ENCODE measurements at regions not wholly inside any gene's neighbourhood (a gene's known extent, or its start where the extent isn't known, plus 50 kb on each side); places are given as distances from the start of the nearest gene placed in this dataset.

DNA sequence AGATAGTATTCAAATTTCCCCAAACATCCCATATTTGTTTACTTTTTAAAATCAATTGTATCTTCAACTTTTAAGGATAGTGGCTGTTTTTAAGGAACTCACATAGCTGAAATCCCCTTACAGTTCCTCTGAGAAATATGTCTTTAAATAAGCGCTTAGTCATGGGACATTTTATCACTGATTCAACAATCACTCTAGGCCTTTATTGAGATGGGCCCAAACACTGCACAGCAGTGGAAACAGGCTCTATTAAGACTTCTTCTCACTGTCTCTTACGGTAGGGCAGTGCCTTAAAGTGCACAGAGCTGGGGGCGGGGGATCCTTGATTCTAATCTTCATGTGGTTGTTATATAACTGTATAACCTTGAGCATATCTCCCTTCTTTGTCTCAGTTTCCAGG, 59.8 kb upstream of the RREB1 start:
- Mint-ChIP-seq H3K9me3 (no peaks in the 10 kb centered on the region), H3K27me3 (ENCODE audit: low read depth) (peaks cover 9% of the 10 kb centered on the region), H3K4me3 (no peak overlapping the region), H3K4me1 (ENCODE audit: low read depth) (peaks cover 11% of the 10 kb centered on the region), H3K27ac (no peak overlapping the region), H3K36me3 (ENCODE audit: low read depth) (no peaks in the 10 kb centered on the region)
- CTCF ChIA-PET: no interaction called here
- intact Hi-C loops (cut with micrococcal nuclease): no loop called here
- no peak for DNase-seq

- CTCF ChIA-PET: no interaction called here
- intact Hi-C loops (cut with micrococcal nuclease): no loop called here
- Mint-ChIP-seq H3K9me3 (no peaks in the 10 kb centered on the region), H3K36me3 (ENCODE audit: low read depth) (no peaks in the 10 kb centered on the region), H3K4me1 (ENCODE audit: low read depth) (peaks cover 12% of the 10 kb centered on the region), H3K27me3 (ENCODE audit: low read depth) (peaks cover 11% of the 10 kb centered on the region), H3K27ac (no peak overlapping the region), H3K4me3 (no peak overlapping the region)
- DNase-seq: no peak
Observed at GRCh38 chr6:7048894-7049293, 58.9 kb upstream of the RREB1 start.

DNA sequence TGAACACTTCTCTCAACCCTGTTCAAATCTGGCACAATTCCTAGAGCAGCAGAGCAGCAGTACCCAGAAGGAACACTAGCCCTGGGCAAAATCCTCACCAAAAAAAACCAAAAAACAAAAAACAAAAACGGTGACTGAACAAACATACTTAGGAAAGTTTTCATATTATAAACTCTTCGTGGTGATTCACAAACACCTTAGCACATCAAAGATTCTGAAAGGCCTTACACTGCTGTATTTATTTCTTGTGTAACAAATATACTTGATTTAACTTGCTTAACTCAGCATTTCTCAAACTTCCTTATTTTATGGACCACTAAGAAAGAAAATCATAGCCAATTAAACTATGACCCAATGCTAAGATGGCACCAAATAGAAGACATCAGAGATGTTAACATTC, 57.8 kb upstream of the RREB1 start:
- no peaks in the 10 kb centered on the region for H3K36me3 Mint-ChIP-seq (ENCODE audit: low read depth)
- H3K4me1 Mint-ChIP-seq (ENCODE audit: low read depth): peaks cover 12% of the 10 kb centered on the region
- DNase-seq: no peak
- CTCF ChIA-PET: no interaction called here
- H3K9me3 Mint-ChIP-seq: no peaks in the 10 kb centered on the region
- H3K27me3 Mint-ChIP-seq (ENCODE audit: low read depth): peaks cover 11% of the 10 kb centered on the region
- H3K27ac Mint-ChIP-seq: no peak overlapping the region
- H3K4me3 Mint-ChIP-seq: peak overlapping the region; percentile 24
- intact Hi-C loops (cut with micrococcal nuclease): no loop called here

DNA sequence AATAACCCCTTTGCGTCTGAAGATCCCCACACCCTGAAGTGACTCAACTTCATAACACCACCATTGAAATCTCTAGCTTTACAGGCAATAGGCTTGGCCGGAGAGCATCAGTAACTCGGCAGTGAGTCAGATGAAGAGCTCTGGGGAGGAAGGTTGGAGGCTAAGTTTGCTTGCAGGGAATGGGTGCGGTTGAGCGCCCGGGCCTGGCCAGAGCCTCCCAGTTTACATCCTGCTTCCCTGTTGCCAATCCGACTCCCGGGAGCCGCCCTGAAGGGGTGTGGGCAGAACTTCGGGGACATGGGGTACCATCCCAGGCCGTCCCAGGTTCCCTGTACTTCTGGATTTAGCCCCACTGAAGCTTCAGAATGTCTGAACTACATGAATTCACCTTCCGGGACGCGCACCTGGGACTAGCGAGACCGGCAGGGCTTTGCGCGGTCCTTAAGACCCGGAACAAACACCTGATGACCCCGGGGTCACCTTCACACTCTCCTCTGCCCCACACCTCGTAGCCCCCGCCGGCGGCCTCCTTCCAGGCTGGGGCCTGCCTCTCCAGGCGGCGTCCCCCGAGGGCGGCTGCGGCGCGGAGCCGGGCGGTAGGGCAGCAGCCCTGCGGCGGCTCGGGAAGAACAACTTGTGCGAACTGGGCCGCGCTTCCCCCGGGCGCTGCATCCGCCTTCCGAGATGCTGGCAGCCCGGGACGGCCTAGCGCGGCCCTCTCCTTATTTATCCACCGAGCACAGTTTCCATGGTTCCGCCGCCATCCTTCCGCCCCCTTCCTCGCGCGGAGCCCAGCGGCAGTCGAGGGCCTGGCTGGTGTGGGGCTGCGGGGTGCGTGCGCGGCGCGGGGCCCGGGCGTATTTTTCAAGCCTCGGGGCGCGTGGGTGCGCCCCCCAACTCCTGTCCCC, 56.6 kb upstream of the RREB1 start:
- H3K4me1 Mint-ChIP-seq (ENCODE audit: low read depth): peaks cover 12% of the 10 kb centered on the region
- peaks cover 11% of the 10 kb centered on the region for H3K27me3 Mint-ChIP-seq (ENCODE audit: low read depth)
- no peaks in the 10 kb centered on the region for H3K9me3 Mint-ChIP-seq
- CTCF ChIA-PET: interaction anchor here (0.5 to 0.7 kb wide), 2 partner anchors 72 to 97 kb away, joined by 3 to 4 read pairs; no protein-coding TSS in a partner anchor
- no peak overlapping the region for H3K27ac Mint-ChIP-seq
- intact Hi-C loops (cut with micrococcal nuclease): no loop called here
- H3K4me3 Mint-ChIP-seq: peak overlapping the region; percentile 56
- peak; percentile 46 for DNase-seq
- H3K36me3 Mint-ChIP-seq (ENCODE audit: low read depth): no peaks in the 10 kb centered on the region

GRCh38 chr6:7051780-7052442, 55.9 kb upstream of the RREB1 start:
- Mint-ChIP-seq H3K27ac (no peak overlapping the region), H3K4me1 (ENCODE audit: low read depth) (peaks cover 12% of the 10 kb centered on the region), H3K9me3 (no peaks in the 10 kb centered on the region), H3K36me3 (ENCODE audit: low read depth) (no peaks in the 10 kb centered on the region), H3K27me3 (ENCODE audit: low read depth) (peaks cover 11% of the 10 kb centered on the region), H3K4me3 (peak overlapping the region; percentile 62)
- peak; percentile 55 for DNase-seq
- intact Hi-C loops (cut with micrococcal nuclease): loop anchor here (1.0 to 2.0 kb wide), 2 partner anchors 21 to 55 kb away; partner anchors contain the start of gene RREB1
- CTCF ChIA-PET: interaction anchor here (0.6 to 0.7 kb wide), 2 partner anchors 8 to 98 kb away, joined by 4 to 5 read pairs; no protein-coding TSS in a partner anchor

GRCh38 chr6:7052443-7053011, 55.2 kb upstream of the RREB1 start:
- peaks cover 15% of the 10 kb centered on the region for H3K4me1 Mint-ChIP-seq (ENCODE audit: low read depth)
- peaks cover 11% of the 10 kb centered on the region for H3K27me3 Mint-ChIP-seq (ENCODE audit: low read depth)
- peak overlapping the region; percentile 47 for H3K4me3 Mint-ChIP-seq
- intact Hi-C loops (cut with micrococcal nuclease): loop anchor here (1.0 to 2.0 kb wide), 2 partner anchors 21 to 54 kb away; partner anchors contain the start of gene RREB1
- H3K27ac Mint-ChIP-seq: no peak overlapping the region
- peak; percentile 8 for DNase-seq
- CTCF ChIA-PET: interaction anchor here (0.6 to 1.4 kb wide), 2 partner anchors 9 to 186 kb away, joined by 4 to 5 read pairs; no protein-coding TSS in a partner anchor
- no peaks in the 10 kb centered on the region for H3K9me3 Mint-ChIP-seq
- no peaks in the 10 kb centered on the region for H3K36me3 Mint-ChIP-seq (ENCODE audit: low read depth)

DNA sequence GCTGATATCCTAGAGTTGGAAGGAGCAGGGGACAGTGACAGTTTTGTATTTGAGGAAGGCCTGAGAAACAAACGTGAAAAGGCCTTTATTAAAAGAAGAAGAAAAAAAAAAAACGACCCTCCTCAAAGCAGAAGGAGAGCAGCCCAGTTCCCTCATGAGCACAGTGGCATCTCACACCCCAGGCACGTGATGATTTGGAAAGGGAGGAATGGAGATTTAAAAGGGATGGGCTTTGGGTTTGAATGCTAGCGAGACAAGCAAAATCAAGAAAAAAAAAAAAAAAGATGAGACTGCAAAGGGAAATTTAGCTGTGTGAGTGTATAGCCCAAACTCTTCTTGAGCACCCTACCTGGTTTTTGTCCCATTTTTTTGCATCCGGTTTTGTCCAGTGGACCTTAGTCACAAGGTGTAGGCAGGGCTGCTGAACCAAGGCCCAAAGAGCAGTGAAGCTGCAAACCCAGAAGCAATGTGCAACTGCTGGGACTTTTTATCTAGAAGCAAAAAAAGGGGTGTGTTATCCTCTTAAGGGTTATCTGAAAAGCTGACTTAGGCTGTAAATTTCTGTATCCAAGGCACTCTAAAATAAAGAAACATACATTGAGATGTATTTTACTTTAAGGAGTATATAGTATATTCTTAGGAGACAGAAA, 54.5 kb upstream of the RREB1 start:
- Mint-ChIP-seq H3K27ac (no peak overlapping the region), H3K4me3 (peak overlapping the region; percentile 47), H3K27me3 (ENCODE audit: low read depth) (peaks cover 11% of the 10 kb centered on the region), H3K36me3 (ENCODE audit: low read depth) (no peaks in the 10 kb centered on the region), H3K9me3 (no peaks in the 10 kb centered on the region), H3K4me1 (ENCODE audit: low read depth) (peaks cover 14% of the 10 kb centered on the region)
- CTCF ChIA-PET: interaction anchor here (1.0 to 1.4 kb wide), 2 partner anchors 34 to 185 kb away, joined by 4 to 6 read pairs; no protein-coding TSS in a partner anchor
- intact Hi-C loops (cut with micrococcal nuclease): loop anchor here (2.0 kb wide), 1 partner anchor 54 kb away; the partner anchor contains the start of gene RREB1
- no peak for DNase-seq
